ENCODE measurements at regions not wholly inside any gene's neighbourhood (a gene's known extent, or its start where the extent isn't known, plus 50 kb on each side); places are given as distances from the start of the nearest gene placed in this dataset.
A peak's percentile ranks its signal among the peaks of the same experiment; 100 is the strongest.

- DNase-seq (ENCODE audit: low read depth in 2 of 2) = no peak
Measured at GRCh38 chr22:25350551-25350971, 131.1 kb downstream of the CRYBB2 start.

GRCh38 chr22:25351631-25352293, 132.3 kb downstream of the CRYBB2 start:
- DNase-seq (ENCODE audit: low read depth in 2 of 2) = no peak

GRCh38 chr22:25352294-25352680, 132.8 kb downstream of the CRYBB2 start:
- no peak for DNase-seq (ENCODE audit: low read depth in 2 of 2)

GRCh38 chr22:25353516-25354445, 134.3 kb downstream of the CRYBB2 start:
- no peak for DNase-seq (ENCODE audit: low read depth in 2 of 2)

GRCh38 chr22:25354456-25354855, 135.0 kb downstream of the CRYBB2 start:
- no peak for DNase-seq (ENCODE audit: low read depth in 2 of 2)

DNA sequence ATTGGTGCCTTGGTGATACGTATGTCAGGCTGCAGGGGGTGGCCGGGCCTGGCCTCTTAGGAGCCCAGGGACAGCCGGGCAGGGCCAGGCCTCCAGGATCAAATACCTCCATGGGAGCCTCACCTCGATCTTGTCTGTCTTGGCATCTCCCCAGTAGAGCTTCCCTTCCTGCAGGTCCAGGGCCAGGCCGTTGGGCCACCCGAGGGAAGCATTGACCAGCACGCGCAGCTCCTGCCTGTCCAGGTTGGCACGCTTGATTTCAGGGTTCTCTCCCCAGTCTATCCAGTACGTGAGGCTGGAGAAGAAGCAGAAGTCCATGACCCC, 137.7 kb downstream of the CRYBB2 start:
- no peak for DNase-seq (ENCODE audit: low read depth in 2 of 2)

DNA sequence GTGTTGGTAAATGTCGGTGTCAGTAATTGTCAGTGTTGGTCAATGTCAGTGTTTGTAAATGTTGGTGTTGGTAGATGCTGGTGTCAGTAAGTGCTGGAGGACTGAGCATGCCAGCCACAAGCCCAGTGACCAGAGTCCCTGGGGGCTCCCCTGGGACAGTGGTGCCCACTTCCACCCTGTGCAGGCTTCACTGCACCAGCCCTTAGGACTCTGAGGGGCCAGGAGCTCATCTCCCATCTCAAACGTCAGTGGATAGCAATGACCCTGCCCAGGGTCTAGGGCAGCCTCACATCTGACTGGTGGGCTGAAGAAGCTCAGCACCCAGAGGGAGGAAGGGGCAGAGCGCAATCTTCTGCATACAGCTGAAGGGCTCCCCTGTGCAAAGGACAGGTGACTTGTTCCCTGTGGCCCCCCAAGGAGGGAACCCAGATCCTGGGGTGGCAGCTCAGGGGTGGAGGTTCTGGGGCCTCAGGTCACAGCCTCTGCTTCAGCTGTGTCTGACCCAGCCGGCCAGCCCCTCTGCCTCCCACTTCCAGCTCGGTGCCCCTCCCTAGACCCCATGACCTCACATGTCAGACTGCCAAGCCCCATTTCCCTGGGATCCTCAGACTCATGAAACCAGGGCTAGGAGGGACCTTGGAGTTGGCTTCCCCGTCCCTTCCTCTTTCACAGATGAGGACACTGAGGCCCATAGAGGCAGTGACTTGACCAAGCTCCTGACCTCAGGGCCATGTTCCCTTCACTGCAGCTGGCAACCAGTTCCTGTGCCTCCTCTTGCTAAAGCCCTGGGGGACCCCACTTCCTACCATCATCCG, 138.4 kb downstream of the CRYBB2 start:
- DNase-seq (ENCODE audit: low read depth in 2 of 2) = no peak

DNA sequence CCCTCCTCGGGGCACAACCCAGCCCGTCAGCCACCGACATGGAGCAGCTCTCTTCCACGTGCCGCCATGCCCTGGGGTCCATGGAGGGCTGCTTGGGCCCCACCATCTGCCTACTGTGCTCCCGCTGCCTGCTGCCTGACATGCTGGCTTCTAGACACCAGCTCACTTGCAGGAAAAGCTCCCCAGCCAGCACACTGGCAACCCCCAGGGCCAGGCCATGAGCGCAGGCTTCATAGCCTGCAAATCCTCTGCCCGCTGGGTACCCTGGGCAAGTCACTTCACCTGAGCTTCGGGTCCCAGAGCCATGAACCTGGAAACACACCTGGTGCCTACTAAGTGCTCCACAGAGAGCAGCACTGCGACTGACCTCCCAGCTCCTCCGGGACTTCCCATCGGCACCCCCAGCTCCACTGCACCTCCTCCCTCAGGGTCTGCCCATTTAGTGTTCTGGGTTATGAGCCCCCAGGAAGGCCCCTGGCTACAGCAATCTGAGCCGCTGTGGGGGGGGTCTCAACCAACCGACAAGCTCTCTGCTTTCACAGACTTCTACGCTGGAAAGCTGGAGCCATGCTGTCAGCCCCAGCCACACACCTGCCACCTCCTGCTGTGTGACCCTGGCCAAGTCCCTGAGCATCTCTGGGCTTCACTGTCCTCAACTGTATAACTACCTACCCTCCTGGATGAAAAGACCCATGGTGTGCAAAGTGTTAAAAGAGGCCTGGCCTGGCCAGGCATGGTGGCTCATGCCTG, 139.2 kb downstream of the CRYBB2 start:
- no peak for DNase-seq (ENCODE audit: low read depth in 2 of 2)

DNA sequence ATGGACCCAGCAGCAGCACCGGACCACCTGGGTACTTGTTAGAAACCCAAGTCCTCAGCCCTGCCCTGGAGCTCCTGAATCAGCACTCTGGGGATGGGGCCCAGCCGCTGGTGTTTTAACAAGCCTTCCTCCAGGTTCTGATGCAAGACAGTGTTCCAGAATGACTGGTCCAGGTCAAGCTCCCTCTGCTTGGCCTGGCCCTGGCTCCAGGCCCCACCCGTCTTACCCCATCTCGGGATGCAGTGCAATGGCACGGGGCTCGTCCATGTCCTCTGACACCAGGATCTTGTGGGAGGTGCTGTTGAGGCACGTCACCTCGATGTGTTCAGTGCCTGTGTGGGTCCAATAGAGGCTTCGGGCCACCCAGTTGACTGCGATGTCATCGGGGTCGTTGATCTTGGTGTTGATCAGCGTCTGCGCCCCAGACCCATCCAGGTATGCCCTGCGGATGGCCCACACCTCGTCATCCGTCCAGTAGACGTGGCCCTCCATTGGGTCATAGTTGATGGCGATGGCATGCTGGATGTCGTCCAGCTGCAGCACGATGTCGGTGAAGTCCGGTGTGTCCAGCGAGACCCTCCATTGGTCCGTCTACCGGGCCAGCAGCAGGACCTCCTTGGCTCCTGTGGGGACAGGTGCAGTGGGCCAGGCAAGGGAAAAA, 140.3 kb downstream of the CRYBB2 start:
- no peak for DNase-seq (ENCODE audit: low read depth in 2 of 2)

GRCh38 chr22:25360411-25360810, 141.0 kb downstream of the CRYBB2 start:
- DNase-seq (ENCODE audit: low read depth in 2 of 2) = no peak

GRCh38 chr22:25360891-25361645, 141.6 kb downstream of the CRYBB2 start:
- no peak for DNase-seq (ENCODE audit: low read depth in 2 of 2)

DNA sequence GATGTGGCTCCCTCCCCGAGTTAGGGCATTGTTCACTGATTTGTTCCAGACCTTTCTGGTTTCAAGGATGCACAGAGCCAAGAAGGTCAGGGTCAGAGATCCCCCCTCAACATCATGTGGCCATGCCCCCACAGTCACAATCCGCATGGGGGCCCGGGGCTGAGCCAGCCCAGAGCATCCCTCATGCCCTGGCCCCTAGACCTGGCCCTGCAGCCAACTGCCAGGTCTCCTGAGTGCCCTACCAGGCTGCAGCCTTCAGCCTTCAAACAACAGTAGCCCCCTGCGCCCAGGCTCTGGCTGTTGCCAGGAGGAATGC, 142.4 kb downstream of the CRYBB2 start:
- DNase-seq (ENCODE audit: low read depth in 2 of 2) = no peak

GRCh38 chr22:25362215-25362882, 142.9 kb downstream of the CRYBB2 start:
- DNase-seq (ENCODE audit: low read depth in 2 of 2) = peak; percentile 66 to 71

- no peak for DNase-seq (ENCODE audit: low read depth in 2 of 2)
Measured at GRCh38 chr22:25362883-25363240, 143.4 kb downstream of the CRYBB2 start.

DNA sequence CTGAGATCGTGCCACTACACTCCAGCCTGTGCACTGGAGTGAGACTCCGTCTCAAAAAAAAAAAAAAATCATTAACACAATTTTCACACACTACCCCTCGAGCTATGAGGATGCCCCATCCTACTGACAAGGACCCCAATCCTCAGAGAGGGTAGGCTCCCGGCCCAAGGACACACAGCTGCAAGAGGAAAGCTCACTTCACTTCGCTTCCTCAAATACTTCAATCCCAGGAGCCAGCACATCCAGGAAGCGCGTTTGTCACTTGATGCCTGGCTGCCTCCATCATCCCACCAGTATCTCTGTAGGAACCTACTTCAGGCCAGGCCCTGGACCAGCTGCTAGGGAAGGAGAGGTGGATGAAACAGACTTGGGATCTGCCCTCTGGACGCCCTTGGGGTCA, 144.0 kb downstream of the CRYBB2 start:
- DNase-seq (ENCODE audit: low read depth in 2 of 2) = no peak

DNA sequence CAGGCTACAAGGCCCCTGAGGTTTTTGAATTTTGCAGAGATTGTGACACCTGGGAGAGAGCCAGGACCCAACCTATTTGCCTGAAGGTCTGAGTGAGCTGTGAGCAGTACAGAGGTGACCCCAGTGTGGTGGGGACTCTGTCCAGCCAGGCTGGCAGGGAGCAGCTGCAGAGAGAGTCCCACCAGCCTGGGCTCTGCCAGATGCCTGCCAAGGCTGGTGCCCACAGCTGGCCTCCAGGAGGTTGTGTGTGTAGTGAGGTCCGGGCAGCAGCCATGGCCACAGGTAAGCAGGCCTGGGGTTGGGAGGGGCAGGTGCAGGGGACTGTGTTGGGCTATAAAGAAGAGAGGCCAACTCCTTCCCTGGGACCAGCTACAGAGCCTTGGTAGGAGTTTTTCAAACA, 144.8 kb downstream of the CRYBB2 start:
- DNase-seq (ENCODE audit: low read depth in 2 of 2) = no peak

DNA sequence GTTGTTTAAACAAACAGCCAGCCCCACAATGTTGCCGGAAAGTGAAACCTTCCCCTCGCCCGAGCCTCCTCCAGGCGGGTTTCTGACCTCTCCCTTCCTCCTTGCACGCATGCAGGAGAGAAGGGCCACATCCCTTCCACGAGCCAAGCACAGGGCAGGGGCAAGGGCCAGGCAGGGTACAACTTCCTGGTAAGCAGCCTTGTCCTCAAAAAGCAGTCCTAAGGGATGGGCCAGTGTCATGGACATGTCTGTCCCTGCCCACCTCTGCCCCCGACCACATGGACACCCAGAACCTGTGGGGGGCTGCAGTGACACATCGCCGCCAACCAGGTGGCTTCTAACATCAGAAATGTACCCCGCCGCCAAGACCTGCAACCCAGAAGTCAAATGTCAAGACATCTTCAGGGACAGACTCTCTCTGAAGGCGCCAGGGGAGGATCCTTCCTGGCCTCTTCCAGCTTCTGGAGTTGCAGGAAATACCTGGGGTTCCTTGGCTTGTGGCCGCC, 145.3 kb downstream of the CRYBB2 start:
- DNase-seq (ENCODE audit: low read depth in 2 of 2) = no peak

DNA sequence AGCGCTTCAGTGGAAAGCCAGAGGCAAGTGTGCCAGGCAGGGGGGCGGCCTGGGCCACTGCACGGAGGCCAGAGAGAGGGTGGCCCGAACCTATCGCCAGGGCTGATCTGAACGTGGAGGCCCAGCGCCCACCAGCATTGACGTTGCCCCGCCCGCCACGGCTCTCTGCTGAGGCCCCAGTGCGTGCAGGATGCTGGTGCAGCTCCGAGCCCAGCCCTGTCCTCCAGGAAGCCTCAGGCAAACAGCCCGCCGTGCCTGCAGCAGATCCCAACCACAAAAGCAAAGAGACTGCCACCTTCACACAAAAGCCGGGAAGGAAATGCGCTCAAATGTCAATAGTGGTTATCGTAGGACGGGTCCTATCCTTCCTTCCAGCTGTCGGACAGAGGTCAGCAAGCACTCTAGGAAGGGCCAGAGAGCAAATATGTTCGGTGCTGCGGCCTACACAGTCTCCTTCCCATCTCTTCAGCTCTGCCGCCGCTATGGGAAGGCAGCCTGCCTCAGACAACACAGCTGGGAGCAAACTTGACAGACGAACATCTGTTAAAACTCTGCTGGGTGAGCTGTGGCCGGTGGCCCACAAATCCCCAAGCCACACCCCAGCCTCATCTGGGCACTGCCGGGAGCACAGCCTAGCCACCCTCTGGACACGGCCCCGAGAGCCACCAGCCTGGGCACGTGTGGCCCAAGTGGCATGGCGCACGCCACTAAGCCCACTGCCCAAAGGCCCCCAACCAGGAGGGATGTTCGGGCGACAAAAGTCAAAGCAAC, 146.2 kb downstream of the CRYBB2 start:
- DNase-seq (ENCODE audit: low read depth in 2 of 2) = no peak

DNA sequence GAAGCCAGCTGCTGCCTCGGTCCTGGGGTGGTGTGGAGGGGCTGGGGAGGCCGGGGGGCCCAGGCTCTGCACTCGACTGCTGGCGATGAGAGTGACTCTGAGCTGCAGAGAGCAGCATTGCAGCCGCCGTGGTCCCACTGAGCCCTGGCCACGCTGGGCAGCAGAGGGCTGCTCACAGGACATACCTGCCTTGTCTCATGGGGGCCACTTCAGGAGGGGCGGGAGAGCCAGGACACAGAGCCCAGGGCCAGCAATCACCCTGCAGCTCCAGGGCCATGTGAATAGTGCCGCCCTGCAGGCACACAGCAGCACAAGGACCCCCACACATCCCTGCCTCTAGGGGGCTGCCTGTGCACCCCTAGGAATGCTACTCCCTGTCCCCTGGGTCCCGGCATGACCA, 147.0 kb downstream of the CRYBB2 start:
- no peak for DNase-seq (ENCODE audit: low read depth in 2 of 2)
